Fibroblast of mammary gland (primary cell): ENCODE measurements at regions not wholly inside any gene's neighbourhood (a gene's known extent, or its start where the extent isn't known, plus 50 kb on each side); places are given as distances from the start of the nearest gene placed in this dataset.
"Not testable (repeated sequence)": the region's sequence is repeated elsewhere in the genome, so short reads cannot be mapped to it uniquely, and the experiment has no call there.

ENCODE experiments used
- DNase-seq: peaks from one replicate; pipeline ENCODE4 v3.0.0-alpha.2; 2010; ENCODE audit warnings: low read depth
- H3K4me3 ChIP-seq: 2 replicates; pipeline ENCODE4 v1.5.1; 2011; ENCODE audit warnings: low read depth, mild to moderate bottlenecking, low read length, moderate library complexity; ENCODE audit not compliant: control insufficient read depth
- CTCF ChIP-seq: conservative IDR thresholded peaks from 2 replicates; pipeline ENCODE4 v1.5.1; 2011; ENCODE audit warnings: low read depth, low read length, inconsistent platforms; ENCODE audit not compliant: control insufficient read depth, insufficient read depth

GRCh38 chr14:94826774-94827173 is 56.9 kb upstream of the GSC start:
- H3K4me3 ChIP-seq, result no peak overlapping the region
- DNase-seq, result no peak
- no peak for TF ChIP-seq CTCF

GRCh38 chr14:94823556-94824341 is 53.8 kb upstream of the GSC start:
- H3K4me3 ChIP-seq, result no peak overlapping the region
- no peak for TF ChIP-seq CTCF
- DNase-seq, result peak; percentile 34

GRCh38 chr14:94821705-94822104 is 51.8 kb upstream of the GSC start:
- DNase-seq, result no peak
- TF ChIP-seq CTCF, result no peak

GRCh38 chr14:94820932-94821331 is 51.0 kb upstream of the GSC start:
- not testable (repeated sequence) for DNase-seq, H3K4me3 ChIP-seq

More at GRCh38 chr14:94821705-94822104, 51.8 kb upstream of the GSC start:
- H3K4me3 ChIP-seq, result no peak overlapping the region
